H1 (cell line): ENCODE measurements at regions not wholly inside any gene's neighbourhood (a gene's known extent, or its start where the extent isn't known, plus 50 kb on each side); places are given as distances from the start of the nearest gene placed in this dataset.

Experiments
- CTCF ChIA-PET: fragments of 300-600 bp; sonication (Branson Sonifier 250); formaldehyde crosslinking; loops from one replicate; lab custom pipeline; 2021; ENCODE audit not compliant: partially characterized antibody; lab: Charles Lee
- POLR2A ChIA-PET: fragments of 300-600 bp; sonication (Branson Sonifier 250); formaldehyde crosslinking; loops from one replicate; lab custom pipeline; 2021; ENCODE audit warnings: inconsistent platforms; ENCODE audit not compliant: partially characterized antibody; lab: Charles Lee
- DNase-seq, 2 experiments: peaks; one replicate each; pipeline versions ENCODE4 v3.0.0 to v3.0.0-alpha.2; 2010 to 2022; ENCODE audit warnings: low spot score in 2 of 2, low read depth in 1 of 2, mixed read lengths in 1 of 2
- FAIRE-seq: peaks from 2 replicates; lab custom pipeline; 2011; peaks lifted over from hg19 to GRCh38; lab: Jason Lieb, UNC
- H2AFZ ChIP-seq: 2 replicates; pipeline ENCODE4 v1.8.1; 2012; ENCODE audit warnings: low read length, inconsistent platforms
- H2AK5ac ChIP-seq: 2 replicates; pipeline ENCODE4 v1.6.1; 2013; ENCODE audit warnings: low read depth, low read length
- H2BK120ac ChIP-seq: replicated peaks from 2 replicates; pipeline ENCODE3; 2013; ENCODE audit warnings: low read depth, low read length, inconsistent platforms
- H2BK12ac ChIP-seq: 2 replicates; pipeline ENCODE4 v1.6.1; 2013; ENCODE audit warnings: low read depth, low read length
- H2BK15ac ChIP-seq: 2 replicates; pipeline ENCODE4 v1.6.1; 2013; ENCODE audit warnings: low read length
- H2BK20ac ChIP-seq: 2 replicates; pipeline ENCODE4 v1.6.1; 2013; ENCODE audit warnings: low read length
- H2BK5ac ChIP-seq: 2 replicates; pipeline ENCODE4 v1.6.1; 2013; ENCODE audit warnings: low read depth, low read length
- H3K14ac ChIP-seq: 2 replicates; pipeline ENCODE4 v1.6.1; 2013; ENCODE audit warnings: inconsistent platforms; ENCODE audit not compliant: insufficient read length
- H3K18ac ChIP-seq: 2 replicates; pipeline ENCODE4 v1.6.1; 2013; ENCODE audit warnings: low read length; ENCODE audit errors: extremely low read depth
- H3K23ac ChIP-seq: 2 replicates; pipeline ENCODE4 v1.6.1; 2013; ENCODE audit warnings: inconsistent platforms; ENCODE audit not compliant: insufficient read length
- H3K23me2 ChIP-seq: 2 replicates; pipeline ENCODE4 v1.6.1; 2013; ENCODE audit warnings: low read depth, low read length
- H3K27ac ChIP-seq: 2 replicates; pipeline ENCODE4 v1.6.1; 2011; ENCODE audit warnings: low read depth, low read length, inconsistent platforms
- H3K27me3 ChIP-seq, 4 experiments: replicated peaks in 1 of 4; 1 replicate in 1 of 4; 2 replicates in 3 of 4; pipeline versions ENCODE4 v1.6.1 to v1.8.1; 2011 to 2013; ENCODE audit warnings: low read length in 3 of 4, mild to moderate bottlenecking in 3 of 4, inconsistent platforms in 2 of 4, mixed read lengths in 2 of 4, moderate library complexity in 1 of 4; ENCODE audit not compliant: control insufficient read depth in 3 of 4, insufficient read depth in 3 of 4; ENCODE audit errors: extremely low read depth in 1 of 4
- H3K36me3 ChIP-seq, 4 experiments: 2 replicates each; pipeline versions ENCODE4 v1.6.1 to v1.8.1; 2011 to 2013; ENCODE audit warnings: mild to moderate bottlenecking in 4 of 4, low read length in 3 of 4, moderate library complexity in 2 of 4, control low read depth in 1 of 4, inconsistent platforms in 1 of 4; ENCODE audit not compliant: insufficient read depth in 4 of 4, control insufficient read depth in 2 of 4
- H3K4ac ChIP-seq: replicated peaks from 2 replicates; pipeline ENCODE3; 2013; ENCODE audit warnings: low read length, low read depth, mixed read lengths, inconsistent platforms; ENCODE audit not compliant: insufficient read length
- H3K4me1 ChIP-seq, 4 experiments: replicated peaks in 1 of 4; 1 replicate in 1 of 4; 2 replicates in 3 of 4; pipeline versions ENCODE4 v1.6.1 to v1.8.1; 2011 to 2013; ENCODE audit warnings: low read length in 3 of 4, inconsistent platforms in 2 of 4, mixed read lengths in 1 of 4; ENCODE audit not compliant: insufficient read depth in 4 of 4, control insufficient read depth in 3 of 4
- H3K4me2 ChIP-seq, 2 experiments: 2 replicates each; pipeline versions ENCODE4 v1.6.1 to v1.8.1; 2011 to 2013; ENCODE audit warnings: low read depth in 2 of 2, low read length in 2 of 2, control low read depth in 1 of 2, inconsistent platforms in 1 of 2, mild to moderate bottlenecking in 1 of 2; ENCODE audit not compliant: insufficient read depth in 1 of 2
- H3K4me3 ChIP-seq, 4 experiments: fragments of 200-600, 300-600 bp in 1 of 4; sonication (generic), shearing (Covaris generic), sonication (Bioruptor Twin) in 1 of 4; 2 replicates each; pipeline versions ENCODE4 v1.5.1 to v1.8.1; 2011 to 2016; ENCODE audit warnings: low read length in 4 of 4, low read depth in 3 of 4, control low read depth in 2 of 4, inconsistent platforms in 2 of 4, mild to moderate bottlenecking in 2 of 4, mixed read lengths in 1 of 4, moderate library complexity in 1 of 4; ENCODE audit not compliant: insufficient read depth in 2 of 4; ENCODE audit errors: extremely low read depth in 1 of 4
- H3K56ac ChIP-seq: replicated peaks from 2 replicates; pipeline ENCODE3; 2013; ENCODE audit warnings: low read depth, mild to moderate bottlenecking, mixed read lengths, low read length, inconsistent platforms; ENCODE audit not compliant: insufficient read length
- H3K79me1 ChIP-seq: 2 replicates; pipeline ENCODE4 v1.6.1; 2013; ENCODE audit warnings: low read depth, low read length, control low read depth
- H3K79me2 ChIP-seq, 2 experiments: 2 replicates each; pipeline versions ENCODE4 v1.6.1 to v1.8.1; 2012 to 2013; ENCODE audit warnings: low read length in 2 of 2, mild to moderate bottlenecking in 2 of 2, inconsistent platforms in 1 of 2; ENCODE audit not compliant: insufficient read depth in 2 of 2, control insufficient read depth in 1 of 2
- H3K9ac ChIP-seq, 4 experiments: replicated peaks in 1 of 4; 1 replicate in 1 of 4; 2 replicates in 3 of 4; pipeline versions ENCODE4 v1.6.1 to v1.8.1; 2011 to 2013; ENCODE audit warnings: low read depth in 3 of 4, low read length in 3 of 4, control low read depth in 2 of 4, mild to moderate bottlenecking in 2 of 4, moderate library complexity in 2 of 4, inconsistent platforms in 1 of 4; ENCODE audit errors: extremely low read depth in 1 of 4
- H3K9me3 ChIP-seq, 2 experiments: 2 replicates each; pipeline versions ENCODE4 v1.6.1 to v1.8.1; 2012 to 2013; ENCODE audit warnings: mild to moderate bottlenecking in 2 of 2, moderate library complexity in 2 of 2, control low read depth in 1 of 2, inconsistent platforms in 1 of 2, low read depth in 1 of 2, low read length in 1 of 2, mixed read lengths in 1 of 2; ENCODE audit not compliant: insufficient read depth in 2 of 2
- H4K20me1 ChIP-seq, 2 experiments: replicated peaks in 1 of 2; 2 replicates each; pipeline versions ENCODE3 to v1.8.1; 2011 to 2013; ENCODE audit warnings: inconsistent platforms in 2 of 2, low read length in 2 of 2, mild to moderate bottlenecking in 1 of 2; ENCODE audit not compliant: insufficient read depth in 2 of 2, control insufficient read depth in 1 of 2
- H4K5ac ChIP-seq: 2 replicates; pipeline ENCODE4 v1.6.1; 2013; ENCODE audit warnings: low read length, low read depth, mixed read lengths, inconsistent platforms; ENCODE audit not compliant: insufficient read length
- H4K8ac ChIP-seq: 2 replicates; pipeline ENCODE4 v1.8.0; 2013; ENCODE audit warnings: mild to moderate bottlenecking, moderate library complexity, low read length, inconsistent platforms; ENCODE audit not compliant: insufficient read depth; ENCODE audit errors: extremely low read depth
- H4K91ac ChIP-seq: replicated peaks from 2 replicates; pipeline ENCODE3; 2013; ENCODE audit warnings: low read length, mixed read lengths, inconsistent platforms; ENCODE audit not compliant: insufficient read length
- BACH1 ChIP-seq: IDR thresholded peaks from 2 replicates; pipeline ENCODE4 v1.6.1; 2012; ENCODE audit warnings: low read length, improper control_type of control experiment
- CBX8 ChIP-seq: fragments of 300-800, 300-1000 bp; sonication (generic); IDR thresholded peaks from 2 replicates; pipeline ENCODE4 v1.7.1; 2016; ENCODE audit warnings: low read depth, low read length, borderline replicate concordance
- EGR1 ChIP-seq: IDR thresholded peaks from 2 replicates; pipeline ENCODE4 v1.6.1; 2011; ENCODE audit warnings: low read depth, low read length, borderline replicate concordance
- JUN ChIP-seq: IDR thresholded peaks from 2 replicates; pipeline ENCODE4 v1.6.1; 2011; ENCODE audit warnings: low read depth, mild to moderate bottlenecking, improper control_type of control experiment, low read length
- KDM4A ChIP-seq: IDR thresholded peaks from one replicate; pipeline ENCODE4 v1.7.1; 2012; ENCODE audit warnings: low read depth, mild to moderate bottlenecking, moderate library complexity, low read length, inconsistent platforms; ENCODE audit not compliant: severe bottlenecking
- MAFK ChIP-seq: IDR thresholded peaks from 2 replicates; pipeline ENCODE4 v1.6.1; 2012; ENCODE audit warnings: low read depth, mild to moderate bottlenecking, improper control_type of control experiment, low read length
- RNF2 ChIP-seq: fragments of 200-900, 300-1000 bp; sonication (generic); IDR thresholded peaks from 2 replicates; pipeline ENCODE4 v1.7.1; 2016; ENCODE audit warnings: borderline replicate concordance, low read depth, mild to moderate bottlenecking, antibody characterized with exemption, low read length; ENCODE audit not compliant: poor library complexity, severe bottlenecking; ENCODE audit errors: missing control alignments
- SIN3A ChIP-seq, 2 experiments: IDR thresholded peaks in 1 of 2; conservative IDR thresholded peaks in 1 of 2; 2 replicates each; pipeline ENCODE4 v1.6.1; 2011 to 2012; ENCODE audit warnings: low read length in 2 of 2, improper control_type of control experiment in 1 of 2, low read depth in 1 of 2, mild to moderate bottlenecking in 1 of 2
- SP2 ChIP-seq: IDR thresholded peaks from 2 replicates; pipeline ENCODE4 v1.6.1; 2012; ENCODE audit warnings: mild to moderate bottlenecking, low read length, inconsistent platforms
- SUZ12 ChIP-seq: fragments of 200-600 bp; sonication (generic); IDR thresholded peaks from 2 replicates; pipeline ENCODE4 v1.6.1; 2012; ENCODE audit warnings: mild to moderate bottlenecking, inconsistent platforms, low read length, moderate library complexity, mixed read lengths
- TAF7 ChIP-seq: optimal IDR thresholded peaks from 2 replicates; pipeline ENCODE3; 2011; ENCODE audit warnings: low read depth, mild to moderate bottlenecking, inconsistent platforms, low read length, moderate library complexity, borderline replicate concordance
- TBP ChIP-seq: IDR thresholded peaks from 2 replicates; pipeline ENCODE4 v1.6.1; 2011; ENCODE audit warnings: low read depth, low read length, improper control_type of control experiment
- WGBS, 2 experiments: shearing (Covaris generic) in 1 of 2; methylation state at CpG; one replicate each; pipeline versions ENCODE4 v1.1.6 to v1.1.7; 2013 to 2015; ENCODE audit warnings: low lambda C conversion rate in 2 of 2, mixed read lengths in 2 of 2, inconsistent platforms in 1 of 2, low coverage in 1 of 2, missing lambda C conversion rate in 1 of 2; ENCODE audit not compliant: insufficient replicate concordance in 2 of 2, insufficient coverage in 1 of 2, insufficient read length in 1 of 2; ENCODE audit errors: extremely low coverage in 1 of 2, missing lambda C conversion rate in 1 of 2; 5-methylcytosine and 5-hydroxymethylcytosine counted together

GRCh38 chr6:11410539-11411307, 126.8 kb upstream of the TMEM170B start:
- H3K4me1 ChIP-seq, result no peaks in the 10 kb centered on the region
- WGBS, 2 experiments, result 87% methylated on average over 4 of the region's 4 CpGs; no CpG with 5 or more reads in 1 of the 2 experiments
- no peaks in the 10 kb centered on the region for H4K20me1 ChIP-seq
- CTCF ChIA-PET, result interaction anchor here (1.0 to 1.9 kb wide), 3 partner anchors 24 to 110 kb away, joined by 3 to 4 read pairs (median 4); no protein-coding TSS in a partner anchor
- H3K79me2 ChIP-seq, result no peaks in the 10 kb centered on the region
- H3K4me2 ChIP-seq, result no peak overlapping the region
- no peak overlapping the region for H2AFZ ChIP-seq
- H2BK5ac ChIP-seq, result no peak overlapping the region
- H2BK15ac ChIP-seq, result no peak overlapping the region
- POLR2A ChIA-PET, result no interaction called here
- TF ChIP-seq KDM4A (no peak), RNF2 (no peak), MAFK (no peak), JUN (no peak), SUZ12 (no peak), SIN3A (conservative IDR thresholded peaks at IDR 0.05 in 1 of 2, IDR thresholded peaks at IDR 0.05 in 1 of 2; ENCODE audit: low read depth in 1 of 2, low read length in 2 of 2) (no peak), TBP (no peak), SP2 (no peak), CBX8 (no peak), TAF7 (no peak), BACH1 (no peak), EGR1 (no peak)
- TF ChIP-seq, all 59 proteins: peak for 0
- H3K36me3 ChIP-seq, result no peaks in the 10 kb centered on the region
- H3K56ac ChIP-seq, result no peak overlapping the region
- no peak overlapping the region for H3K18ac ChIP-seq
- no peaks in the 10 kb centered on the region for H3K79me1 ChIP-seq
- H3K4me3 ChIP-seq, result no peak overlapping the region
- no peak overlapping the region for H3K27ac ChIP-seq
- no peak overlapping the region for H3K23ac ChIP-seq
- H3K4ac ChIP-seq, result no peak overlapping the region
- FAIRE-seq (no peak), DNase-seq (no peak)
- H2BK20ac ChIP-seq, result no peak overlapping the region
- H4K5ac ChIP-seq, result no peak overlapping the region
- no peak overlapping the region for H2BK12ac ChIP-seq
- H3K14ac ChIP-seq, result no peak overlapping the region
- H2BK120ac ChIP-seq, result no peak overlapping the region
- no peak overlapping the region for H2AK5ac ChIP-seq
- H3K23me2 ChIP-seq, result no peaks in the 10 kb centered on the region
- no peaks in the 10 kb centered on the region for H3K27me3 ChIP-seq
- no peaks in the 10 kb centered on the region for H3K9me3 ChIP-seq
- H4K91ac ChIP-seq, result no peak overlapping the region
- H4K8ac ChIP-seq, result no peak overlapping the region
- H3K9ac ChIP-seq, result no peak overlapping the region
